T-helper 17 cell (primary cell): ENCODE measurements at regions not wholly inside any gene's neighbourhood (a gene's known extent, or its start where the extent isn't known, plus 50 kb on each side); places are given as distances from the start of the nearest gene placed in this dataset.

Experiments
- ATAC-seq: fragments of 150-1000 bp; cut with Tn5 transposase; 2 replicates; pipeline ENCODE4 v1.10.0; 2021; ENCODE audit warnings: mild to moderate bottlenecking, moderate library complexity
- DNase-seq, 3 donors: peaks; one replicate each; pipeline versions ENCODE4 v3.0.0 to v3.0.0-alpha.2; 2020 to 2021
- H3K9me3 ChIP-seq: one replicate; pipeline ENCODE4 v1.7.0; 2013; ENCODE audit warnings: low read length, mild to moderate bottlenecking; ENCODE audit not compliant: control insufficient read depth, poor library complexity, severe bottlenecking
- H3K27ac Mint-ChIP-seq: one replicate; pipeline ENCODE4 v1.8.0; 2022; ENCODE audit warnings: mild to moderate bottlenecking, moderate library complexity, mixed read lengths
- H3K27me3 Mint-ChIP-seq: one replicate; pipeline ENCODE4 v1.8.0; 2022; ENCODE audit warnings: mixed read lengths
- H3K36me3 Mint-ChIP-seq: one replicate; pipeline ENCODE4 v1.8.0; 2022; ENCODE audit warnings: low read depth, mixed read lengths
- H3K4me1 Mint-ChIP-seq: one replicate; pipeline ENCODE4 v1.8.0; 2022; ENCODE audit warnings: mild to moderate bottlenecking, mixed read lengths
- H3K4me3 Mint-ChIP-seq: one replicate; pipeline ENCODE4 v1.8.0; 2022; ENCODE audit warnings: mild to moderate bottlenecking, moderate library complexity, mixed read lengths

GRCh38 chr7:46897381-46897780 lies 684.5 kb downstream of the TNS3 start:
- Mint-ChIP-seq H3K27ac (no peak overlapping the region), H3K4me1 (no peaks in the 10 kb centered on the region), H3K27me3 (no peaks in the 10 kb centered on the region), H3K36me3 (no peaks in the 10 kb centered on the region), H3K4me3 (no peak overlapping the region)
- DNase-seq (no peak), ATAC-seq (no peak)
- H3K9me3 ChIP-seq = no peaks in the 10 kb centered on the region

GRCh38 chr7:46886669-46887374 lies 695.1 kb downstream of the TNS3 start:
- ATAC-seq (no peak), DNase-seq (no peak)
- H3K27me3 Mint-ChIP-seq = no peaks in the 10 kb centered on the region
- H3K27ac Mint-ChIP-seq = no peak overlapping the region
- no peaks in the 10 kb centered on the region for H3K36me3 Mint-ChIP-seq
- no peaks in the 10 kb centered on the region for H3K9me3 ChIP-seq
- H3K4me3 Mint-ChIP-seq = no peak overlapping the region
- H3K4me1 Mint-ChIP-seq = no peaks in the 10 kb centered on the region

DNA sequence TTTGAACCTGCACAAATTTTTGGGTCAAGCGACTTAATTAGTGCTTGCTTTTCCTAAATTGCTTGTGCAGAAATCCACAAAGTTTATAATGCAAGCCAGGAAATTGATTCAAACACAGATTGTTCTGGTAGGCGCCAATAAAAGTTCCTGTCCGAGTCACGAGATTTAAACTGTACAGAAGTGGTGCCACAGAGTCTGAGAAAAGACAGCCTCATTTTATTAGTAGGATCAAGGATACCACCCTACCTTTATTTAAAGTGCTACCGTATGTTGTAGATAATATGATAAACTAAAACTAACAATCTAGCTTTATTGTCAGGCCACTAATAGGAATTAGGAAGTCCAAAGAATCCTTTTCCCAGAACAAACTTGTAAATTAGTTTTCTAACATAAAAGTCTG lies 696.7 kb downstream of the TNS3 start:
- Mint-ChIP-seq H3K4me1 (no peaks in the 10 kb centered on the region), H3K27me3 (no peaks in the 10 kb centered on the region), H3K36me3 (no peaks in the 10 kb centered on the region), H3K27ac (no peak overlapping the region), H3K4me3 (no peak overlapping the region)
- no peak for ATAC-seq
- DNase-seq = no peak
- no peaks in the 10 kb centered on the region for H3K9me3 ChIP-seq

GRCh38 chr7:46881507-46882127 lies 700.3 kb downstream of the TNS3 start:
- H3K4me1 Mint-ChIP-seq = no peaks in the 10 kb centered on the region
- no peaks in the 10 kb centered on the region for H3K36me3 Mint-ChIP-seq
- no peaks in the 10 kb centered on the region for H3K9me3 ChIP-seq
- ATAC-seq (no peak), DNase-seq (no peak)
- no peak overlapping the region for H3K4me3 Mint-ChIP-seq
- H3K27ac Mint-ChIP-seq = no peak overlapping the region
- H3K27me3 Mint-ChIP-seq = no peaks in the 10 kb centered on the region

- ATAC-seq = no peak
- H3K9me3 ChIP-seq = no peaks in the 10 kb centered on the region
- H3K36me3 Mint-ChIP-seq = no peaks in the 10 kb centered on the region
- H3K27ac Mint-ChIP-seq = no peak overlapping the region
- DNase-seq = no peak
- no peak overlapping the region for H3K4me3 Mint-ChIP-seq
- H3K4me1 Mint-ChIP-seq = no peaks in the 10 kb centered on the region
- no peaks in the 10 kb centered on the region for H3K27me3 Mint-ChIP-seq
Observed at GRCh38 chr7:46880508-46881196, 701.3 kb downstream of the TNS3 start.

DNA sequence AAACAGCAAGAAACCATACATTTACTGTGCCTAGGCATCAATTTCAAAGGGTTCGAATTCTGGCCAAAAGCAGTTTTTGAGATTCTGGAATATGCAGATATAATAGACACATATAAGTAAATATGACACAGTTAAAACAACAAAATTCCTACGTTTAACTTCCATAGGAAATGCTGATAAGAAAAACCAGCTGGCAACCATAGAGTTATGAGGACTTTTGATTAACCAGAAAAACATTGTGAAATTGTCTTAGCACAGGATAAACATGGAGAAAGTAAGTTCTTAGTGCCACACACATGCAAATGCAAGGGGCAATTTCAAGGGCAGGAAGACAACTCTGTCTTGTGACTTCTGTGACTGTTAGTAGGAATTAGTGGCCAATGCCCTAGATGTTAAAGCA lies 702.1 kb downstream of the TNS3 start:
- H3K27ac Mint-ChIP-seq = no peak overlapping the region
- no peak overlapping the region for H3K4me3 Mint-ChIP-seq
- H3K4me1 Mint-ChIP-seq = no peaks in the 10 kb centered on the region
- H3K9me3 ChIP-seq = no peaks in the 10 kb centered on the region
- DNase-seq (no peak), ATAC-seq (no peak)
- no peaks in the 10 kb centered on the region for H3K27me3 Mint-ChIP-seq
- no peaks in the 10 kb centered on the region for H3K36me3 Mint-ChIP-seq

DNA sequence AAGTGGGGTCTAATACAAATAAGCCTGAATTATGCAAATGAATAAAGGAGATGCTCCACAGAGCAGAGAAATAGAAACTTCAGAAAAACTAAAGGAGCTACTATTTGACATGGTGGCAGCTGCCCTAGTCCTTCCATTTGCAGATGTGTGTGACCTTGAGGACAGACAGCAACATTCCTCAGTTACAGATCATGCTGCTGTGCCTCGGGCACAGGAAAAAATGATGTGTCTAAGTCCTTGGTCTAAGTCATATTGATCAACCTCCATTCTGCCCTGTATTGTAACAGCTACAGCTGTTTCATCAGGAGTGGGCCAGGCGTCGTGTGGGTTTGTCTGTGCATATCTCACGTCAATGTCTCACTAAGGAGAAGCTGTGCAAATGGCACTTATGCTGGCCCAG lies 710.4 kb downstream of the TNS3 start:
- DNase-seq (no peak), ATAC-seq (no peak)
- Mint-ChIP-seq H3K4me1 (no peaks in the 10 kb centered on the region), H3K27ac (no peak overlapping the region), H3K36me3 (no peaks in the 10 kb centered on the region), H3K27me3 (no peaks in the 10 kb centered on the region), H3K4me3 (no peak overlapping the region)
- no peaks in the 10 kb centered on the region for H3K9me3 ChIP-seq

- H3K27me3 Mint-ChIP-seq = no peaks in the 10 kb centered on the region
- DNase-seq = no peak
- H3K36me3 Mint-ChIP-seq = no peaks in the 10 kb centered on the region
- no peak overlapping the region for H3K27ac Mint-ChIP-seq
- H3K4me3 Mint-ChIP-seq = no peak overlapping the region
- no peak for ATAC-seq
- no peaks in the 10 kb centered on the region for H3K4me1 Mint-ChIP-seq
- no peaks in the 10 kb centered on the region for H3K9me3 ChIP-seq
Observed at GRCh38 chr7:46864716-46865115, 717.2 kb downstream of the TNS3 start.

GRCh38 chr7:46859963-46860475 lies 721.9 kb downstream of the TNS3 start:
- no peaks in the 10 kb centered on the region for H3K4me1 Mint-ChIP-seq
- ATAC-seq = no peak

GRCh38 chr7:46855851-46856250 lies 726.1 kb downstream of the TNS3 start:
- DNase-seq (no peak), ATAC-seq (no peak)
- H3K27me3 Mint-ChIP-seq = no peaks in the 10 kb centered on the region
- H3K4me3 Mint-ChIP-seq = no peak overlapping the region
- H3K9me3 ChIP-seq = no peaks in the 10 kb centered on the region
- H3K4me1 Mint-ChIP-seq = no peaks in the 10 kb centered on the region
- no peaks in the 10 kb centered on the region for H3K36me3 Mint-ChIP-seq
- H3K27ac Mint-ChIP-seq = no peak overlapping the region

More at GRCh38 chr7:46859963-46860475, 721.9 kb downstream of the TNS3 start:
- Mint-ChIP-seq H3K27me3 (no peaks in the 10 kb centered on the region), H3K27ac (no peak overlapping the region), H3K4me3 (no peak overlapping the region), H3K36me3 (no peaks in the 10 kb centered on the region)
- no peaks in the 10 kb centered on the region for H3K9me3 ChIP-seq
- no peak for DNase-seq

DNA sequence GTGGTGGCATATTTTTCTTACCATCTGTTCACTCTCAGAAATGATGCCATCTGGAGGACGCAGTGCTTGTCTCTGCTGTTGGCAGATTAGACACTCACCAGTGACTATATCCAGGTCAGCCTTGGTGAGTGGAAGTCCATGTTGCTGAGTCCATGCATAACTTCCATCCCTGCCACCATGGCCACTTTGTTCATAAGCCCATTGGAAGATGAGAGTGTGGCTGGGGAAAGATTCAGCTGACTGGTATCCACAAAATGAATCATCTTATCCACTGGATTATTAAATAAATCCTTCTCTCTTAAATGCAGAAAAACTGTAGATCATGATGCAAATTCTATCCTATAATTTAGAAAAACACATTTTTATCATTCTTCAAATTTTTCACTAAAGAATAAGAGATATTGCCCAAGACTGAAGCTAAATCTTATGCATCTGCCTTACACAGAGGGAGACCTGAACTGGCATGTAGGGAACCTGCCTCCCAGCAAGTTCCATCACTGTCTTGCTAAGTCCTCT lies 726.9 kb downstream of the TNS3 start:
- Mint-ChIP-seq H3K27ac (no peak overlapping the region), H3K4me3 (no peak overlapping the region), H3K27me3 (no peaks in the 10 kb centered on the region), H3K4me1 (no peaks in the 10 kb centered on the region), H3K36me3 (no peaks in the 10 kb centered on the region)
- ATAC-seq (no peak), DNase-seq (no peak)
- H3K9me3 ChIP-seq = no peaks in the 10 kb centered on the region

GRCh38 chr7:46853451-46853850 lies 728.5 kb downstream of the TNS3 start:
- Mint-ChIP-seq H3K4me3 (no peak overlapping the region), H3K4me1 (no peaks in the 10 kb centered on the region), H3K27ac (no peak overlapping the region), H3K36me3 (no peaks in the 10 kb centered on the region), H3K27me3 (no peaks in the 10 kb centered on the region)
- H3K9me3 ChIP-seq = no peaks in the 10 kb centered on the region
- DNase-seq (no peak), ATAC-seq (no peak)

DNA sequence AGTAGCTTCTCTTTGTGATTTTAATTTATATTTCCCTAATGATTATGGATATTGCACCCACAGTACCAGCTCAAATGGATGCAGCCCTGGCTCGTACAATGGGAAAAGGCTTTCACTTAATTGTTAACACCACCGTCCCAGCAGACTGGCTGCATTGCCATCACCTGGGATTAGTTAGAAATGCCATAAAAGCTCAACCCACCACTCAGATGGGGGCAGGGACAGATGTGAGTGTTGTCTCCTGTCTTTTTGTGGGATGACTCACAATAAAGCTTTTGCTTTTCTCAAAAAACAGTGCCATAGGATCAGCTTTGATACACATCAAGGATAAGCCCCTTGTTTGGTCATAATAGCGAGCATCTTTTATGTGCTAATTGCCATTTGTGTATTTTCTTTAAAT lies 729.1 kb downstream of the TNS3 start:
- no peaks in the 10 kb centered on the region for H3K27me3 Mint-ChIP-seq
- no peak overlapping the region for H3K4me3 Mint-ChIP-seq
- no peaks in the 10 kb centered on the region for H3K9me3 ChIP-seq
- no peak for ATAC-seq
- no peaks in the 10 kb centered on the region for H3K36me3 Mint-ChIP-seq
- H3K4me1 Mint-ChIP-seq = no peaks in the 10 kb centered on the region
- DNase-seq = no peak
- no peak overlapping the region for H3K27ac Mint-ChIP-seq
